K562 (cell line): ENCODE measurements at regions not wholly inside any gene's neighbourhood (a gene's known extent, or its start where the extent isn't known, plus 50 kb on each side); places are given as distances from the start of the nearest gene placed in this dataset.

Experiments
- ATAC-seq: fragments of 200-7000 bp; cut with Tn5 transposase; 3 replicates; pipeline ENCODE4 v1.9.1; 2020; ENCODE audit warnings: moderate library complexity
- BruUV-seq: library from RNA; stranded (reverse); fragments of 400-500 nt; replicated peaks from 2 replicates; lab custom pipeline; 2021; lab: Mats Ljungman, UMichigan
- CTCF ChIA-PET: fragments of 300-600 bp; formaldehyde crosslinking; extraction: SDS; loops from one replicate; lab custom pipeline; 2021; ENCODE audit warnings: low intra/inter-chr PET ratio; lab: Yijun Ruan, JAX
- POLR2A ChIA-PET: fragments of 300-600, 350-650 bp; sonication (Branson Sonifier 250); formaldehyde crosslinking; extraction: SDS; loops from one replicate; lab custom pipeline; 2021; ENCODE audit warnings: antibody characterized with exemption, inconsistent platforms; lab: Yijun Ruan, JAX
- DNase-seq, 4 experiments: peaks; one replicate each; pipeline versions ENCODE4 v3.0.0 to v3.0.0-alpha.2; 2011 to 2018; ENCODE audit warnings: low spot score in 3 of 4, mixed read lengths in 3 of 4; ENCODE audit errors: extremely low read depth in 1 of 4
- FAIRE-seq: peaks from 2 replicates; lab custom pipeline; 2011; peaks lifted over from hg19 to GRCh38; lab: Jason Lieb, UNC
- H2AFZ ChIP-seq: 2 replicates; pipeline ENCODE4 v1.6.0; 2011; ENCODE audit warnings: low read depth, low read length, control low read depth, inconsistent platforms
- H3K27ac ChIP-seq: fragments of 200-600 bp; 3 replicates; pipeline ENCODE4 v1.8.0; 2011; ENCODE audit warnings: low read depth, mild to moderate bottlenecking, control low read depth, inconsistent platforms, low read length, moderate library complexity, mixed read lengths; ENCODE audit errors: extremely low read depth
- H3K27me3 ChIP-seq, 2 experiments: fragments of 300-600 bp in 1 of 2; 2 replicates in 1 of 2; 3 replicates in 1 of 2; pipeline versions ENCODE4 v1.6.0 to v1.8.0; 2011; ENCODE audit warnings: inconsistent platforms in 2 of 2, low read length in 2 of 2, mild to moderate bottlenecking in 1 of 2, mixed read lengths in 1 of 2, moderate library complexity in 1 of 2; ENCODE audit not compliant: control insufficient read depth in 2 of 2, insufficient read depth in 2 of 2
- H3K36me3 ChIP-seq: fragments of 300-600 bp; 3 replicates; pipeline ENCODE4 v1.8.0; 2011; ENCODE audit warnings: mild to moderate bottlenecking, low read length, inconsistent platforms; ENCODE audit not compliant: control insufficient read depth, insufficient read depth
- H3K4me1 ChIP-seq, 2 experiments: fragments of 200-600 bp in 1 of 2; replicated peaks in 1 of 2; 2 replicates in 1 of 2; 3 replicates in 1 of 2; pipeline versions ENCODE4 v1.5.1 to v1.8.0; 2011; ENCODE audit warnings: inconsistent platforms in 2 of 2, low read length in 2 of 2, mild to moderate bottlenecking in 1 of 2, mixed read lengths in 1 of 2, moderate library complexity in 1 of 2; ENCODE audit not compliant: control insufficient read depth in 2 of 2, insufficient read depth in 2 of 2
- H3K4me2 ChIP-seq: 2 replicates; pipeline ENCODE4 v1.6.1; 2011; ENCODE audit warnings: low read length, control low read depth, inconsistent platforms, mixed read lengths; ENCODE audit not compliant: insufficient read depth
- H3K4me3 ChIP-seq: fragments of 200-600 bp; sonication (generic), shearing (Covaris generic); 2 replicates; pipeline ENCODE4 v1.5.1; 2016; ENCODE audit warnings: control low read depth, inconsistent platforms
- H3K79me2 ChIP-seq: fragments of 200-600 bp; 3 replicates; pipeline ENCODE4 v1.8.0; 2011; ENCODE audit warnings: low read length, inconsistent platforms; ENCODE audit not compliant: control insufficient read depth, insufficient read depth
- H3K9ac ChIP-seq, 2 experiments: 2 replicates each; pipeline versions ENCODE4 v1.6.0 to v1.6.1; 2011; ENCODE audit warnings: low read depth in 2 of 2, low read length in 2 of 2, control low read depth in 1 of 2, inconsistent platforms in 1 of 2, mild to moderate bottlenecking in 1 of 2, mixed read lengths in 1 of 2; ENCODE audit not compliant: insufficient read depth in 1 of 2
- H3K9me1 ChIP-seq: one replicate; pipeline ENCODE4 v1.6.0; 2011; ENCODE audit warnings: inconsistent platforms, mild to moderate bottlenecking, low read length, moderate library complexity; ENCODE audit not compliant: control insufficient read depth, insufficient read depth
- H3K9me3 ChIP-seq: replicated peaks from 2 replicates; pipeline ENCODE4 v1.5.1; 2011; ENCODE audit warnings: low read depth, low read length, inconsistent platforms; ENCODE audit not compliant: control insufficient read depth, insufficient read depth
- H4K20me1 ChIP-seq: replicated peaks from 2 replicates; pipeline ENCODE4 v1.6.1; 2011; ENCODE audit warnings: low read length, inconsistent platforms, mixed read lengths; ENCODE audit not compliant: control insufficient read depth, insufficient read depth
- ELF2 ChIP-seq: fragments of 250-450 bp; sonication (Bioruptor Pico); IDR thresholded peaks from 2 replicates; pipeline ENCODE4 v1.5.0; 2021; ENCODE audit warnings: mild to moderate bottlenecking
- HMG20A ChIP-seq: fragments of 450-650 bp; formaldehyde crosslinking; conservative IDR thresholded peaks from 2 replicates; pipeline ENCODE4 v1.4.0; 2020; ENCODE audit warnings: mild to moderate bottlenecking, mixed read lengths
- PRDM10 ChIP-seq: fragments of 450-650 bp; IDR thresholded peaks from 2 replicates; pipeline ENCODE4 v1.6.1; 2018; ENCODE audit not compliant: partially characterized antibody
- SFPQ ChIP-seq: fragments of 200-400 bp; formaldehyde crosslinking; IDR thresholded peaks from 2 replicates; pipeline ENCODE4 v1.6.1; 2017; ENCODE audit warnings: mild to moderate bottlenecking, low read depth, low read length, moderate library complexity
- TAL1 ChIP-seq: fragments of 450-650 bp; IDR thresholded peaks from 2 replicates; pipeline ENCODE4 v1.6.1; 2016; ENCODE audit warnings: mild to moderate bottlenecking
- TEAD4 ChIP-seq, 2 experiments: sonication (generic) in 1 of 2; formaldehyde crosslinking in 1 of 2; IDR thresholded peaks; 2 replicates each; pipeline versions ENCODE4 v1.6.1 to v1.8.0; 2012 to 2022; ENCODE audit warnings: borderline replicate concordance in 1 of 2, inconsistent platforms in 1 of 2, low read length in 1 of 2, mild to moderate bottlenecking in 1 of 2, missing genetic modification reagents in 1 of 2
- ZNF512 ChIP-seq: IDR thresholded peaks from 2 replicates; pipeline ENCODE4 v1.6.1; 2016; ENCODE audit warnings: missing genetic modification characterization, missing compliant biosample characterization
- WGBS: fragments of 100-300 bp; shearing (Covaris generic); methylation state at CpG from one replicate; pipeline ENCODE4 v1.1.6; 2016; ENCODE audit warnings: low coverage, mixed read lengths; ENCODE audit not compliant: insufficient coverage; ENCODE audit errors: missing lambda C conversion rate; 5-methylcytosine and 5-hydroxymethylcytosine counted together
- in situ Hi-C: fragments of 300-500 bp; cut with MboI; formaldehyde crosslinking; loops from 4 replicates; pipeline ENCODE4 v1.15.0; 2018; ENCODE audit warnings: inconsistent platforms, mixed read lengths
- intact Hi-C: fragments of 100-400 bp; cut with micrococcal nuclease; formaldehyde crosslinking; loops from 2 replicates; pipeline ENCODE4 v1.14.2; 2022

- TF ChIP-seq ZNF512 (tag), result peak; percentile 49
- no peak for TF ChIP-seq SFPQ
Observed at GRCh38 chr3:72081471-72082185, 296.7 kb upstream of the PROK2 start (continued).

- 31% methylated on average over 5 of the region's 5 CpGs for WGBS
- POLR2A ChIA-PET, result no interaction called here
- in situ Hi-C loops, result no loop called here
- FAIRE-seq, result no peak
- Histone ChIP-seq H3K9me3 (no peaks in the 10 kb centered on the region), H4K20me1 (no peaks in the 10 kb centered on the region), H3K36me3 (no peaks in the 10 kb centered on the region), H3K4me2 (no peak overlapping the region), H3K79me2 (no peaks in the 10 kb centered on the region), H3K27ac (no peak overlapping the region), H3K9me1 (no peaks in the 10 kb centered on the region), H3K4me3 (no peak overlapping the region), H3K9ac (no peak overlapping the region), H3K4me1 (peaks cover 15 to 34% of the 10 kb centered on the region in 2 experiments), H2AFZ (no peak overlapping the region), H3K27me3 (no peaks in the 10 kb centered on the region)
- peak in 3 of 4 experiments; percentile 29 to 58 (median 33) for DNase-seq
- intact Hi-C loops, result loop anchor here (10.0 kb wide), 2 partner anchors 76 to 126 kb away; no protein-coding TSS in a partner anchor
- CTCF ChIA-PET, result no interaction called here
- no TSS peak for BruUV-seq
- ATAC-seq, result no peak
- TF ChIP-seq HMG20A, result no peak
- peak; percentile 95 for TF ChIP-seq TAL1
- TF ChIP-seq ELF2, result no peak
- peak; percentile 97 for TF ChIP-seq TEAD4 (IDR thresholded peaks at IDR 0.05; ENCODE audit: low read length)
- TF ChIP-seq TEAD4 (CRISPR knock-in tag; IDR thresholded peaks at IDR 0.05; ENCODE audit: borderline replicate concordance), result no peak
- no peak for TF ChIP-seq PRDM10
Observed at GRCh38 chr3:72080800-72081199, 295.9 kb upstream of the PROK2 start.
